ENCODE measurements at regions not wholly inside any gene's neighbourhood (a gene's known extent, or its start where the extent isn't known, plus 50 kb on each side); places are given as distances from the start of the nearest gene placed in this dataset.

- TF ChIP-seq CHD7 (IDR thresholded peaks at IDR 0.05; ENCODE audit: insufficient replicate concordance, low read length) (no peak), GABPA (IDR thresholded peaks at IDR 0.05; ENCODE audit: borderline replicate concordance, insufficient read depth, low read length) (no peak), CBX8 (IDR thresholded peaks at IDR 0.05; ENCODE audit: borderline replicate concordance, low read depth, low read length) (no peak)
Measured at GRCh38 chr12:83945871-83946270, 966.7 kb downstream of the SLC6A15 start (continued).

All from H1 (cell line).